Fibroblast of lung (primary cell): ENCODE measurements at regions not wholly inside any gene's neighbourhood (a gene's known extent, or its start where the extent isn't known, plus 50 kb on each side); places are given as distances from the start of the nearest gene placed in this dataset.

Source experiments
- DNase-seq, 2 donors: peaks; one replicate each; pipeline versions ENCODE4 v3.0.0 to v3.0.0-alpha.2; 2010; ENCODE audit warnings: low read depth in 2 of 2
- H2AFZ ChIP-seq: 2 replicates; pipeline ENCODE4 v1.5.1; 2012; ENCODE audit warnings: low read length, control low read depth, inconsistent platforms
- H3K27ac ChIP-seq: 2 replicates; pipeline ENCODE4 v1.5.1; 2011; ENCODE audit warnings: low read length, control low read depth; ENCODE audit not compliant: insufficient read depth
- H3K27me3 ChIP-seq: 2 replicates; pipeline ENCODE4 v1.5.1; 2011; ENCODE audit warnings: mild to moderate bottlenecking, low read length; ENCODE audit not compliant: control insufficient read depth, insufficient read depth
- H3K36me3 ChIP-seq: 2 replicates; pipeline ENCODE4 v1.5.1; 2011; ENCODE audit warnings: low read length; ENCODE audit not compliant: control insufficient read depth, insufficient read depth
- H3K4me1 ChIP-seq: 2 replicates; pipeline ENCODE4 v1.5.1; 2011; ENCODE audit warnings: low read length; ENCODE audit not compliant: control insufficient read depth, insufficient read depth; ENCODE audit errors: extremely low read depth
- H3K4me2 ChIP-seq: 2 replicates; pipeline ENCODE4 v1.5.1; 2011; ENCODE audit warnings: low read length, control low read depth; ENCODE audit not compliant: insufficient read depth; ENCODE audit errors: extremely low read depth
- H3K4me3 ChIP-seq, 4 experiments: fragments of 200-600 bp in 1 of 4; sonication (generic) in 1 of 4; replicated peaks in 1 of 4; 2 replicates each; pipeline ENCODE4 v1.5.1; 2011 to 2016; ENCODE audit warnings: low read length in 4 of 4, low read depth in 3 of 4, mild to moderate bottlenecking in 3 of 4, control low read depth in 2 of 4, inconsistent platforms in 1 of 4, mixed read lengths in 1 of 4; ENCODE audit not compliant: insufficient read depth in 1 of 4; ENCODE audit errors: control extremely low read depth in 1 of 4
- H3K79me2 ChIP-seq: 2 replicates; pipeline ENCODE4 v1.5.1; 2012; ENCODE audit warnings: mild to moderate bottlenecking, low read length, inconsistent platforms; ENCODE audit not compliant: control insufficient read depth, insufficient read depth
- H3K9ac ChIP-seq: 2 replicates; pipeline ENCODE4 v1.5.1; 2011; ENCODE audit warnings: mild to moderate bottlenecking, low read length, control low read depth; ENCODE audit not compliant: insufficient read depth
- H3K9me3 ChIP-seq: 2 replicates; pipeline ENCODE4 v1.5.1; 2012; ENCODE audit warnings: low read depth, low read length; ENCODE audit not compliant: control insufficient read depth, insufficient read depth
- H4K20me1 ChIP-seq: 2 replicates; pipeline ENCODE4 v1.5.1; 2011; ENCODE audit warnings: low read length; ENCODE audit not compliant: control insufficient read depth, insufficient read depth; ENCODE audit errors: extremely low read depth
- EZH2 ChIP-seq: IDR thresholded peaks from 2 replicates; pipeline ENCODE4 v1.5.1; 2012; ENCODE audit warnings: low read length, control low read depth, mild to moderate bottlenecking; ENCODE audit errors: missing control alignments
- TF ChIP-seq, protein P1 (sequence below), 2 donors: IDR thresholded peaks in 1 of 2; conservative IDR thresholded peaks in 1 of 2; 1 replicate in 1 of 2; 2 replicates in 1 of 2; pipeline ENCODE4 v1.5.1; 2011 to 2012; ENCODE audit warnings: low read length in 2 of 2, control low read depth in 1 of 2, inconsistent platforms in 1 of 2, low read depth in 1 of 2, mild to moderate bottlenecking in 1 of 2

- H3K79me2 ChIP-seq = no peaks in the 10 kb centered on the region
- peak overlapping the region; percentile 17 for H3K4me2 ChIP-seq
- H2AFZ ChIP-seq = no peak overlapping the region
- no peaks in the 10 kb centered on the region for H3K36me3 ChIP-seq
- H3K4me3 ChIP-seq = peak overlapping the region in 1 of 4 experiments; percentile 55
- no peak overlapping the region for H3K9ac ChIP-seq
- peaks cover 2% of the 10 kb centered on the region for H3K4me1 ChIP-seq
- H3K27me3 ChIP-seq = no peaks in the 10 kb centered on the region
- TF ChIP-seq EZH2 = no peak
- TF ChIP-seq, protein P1, sequence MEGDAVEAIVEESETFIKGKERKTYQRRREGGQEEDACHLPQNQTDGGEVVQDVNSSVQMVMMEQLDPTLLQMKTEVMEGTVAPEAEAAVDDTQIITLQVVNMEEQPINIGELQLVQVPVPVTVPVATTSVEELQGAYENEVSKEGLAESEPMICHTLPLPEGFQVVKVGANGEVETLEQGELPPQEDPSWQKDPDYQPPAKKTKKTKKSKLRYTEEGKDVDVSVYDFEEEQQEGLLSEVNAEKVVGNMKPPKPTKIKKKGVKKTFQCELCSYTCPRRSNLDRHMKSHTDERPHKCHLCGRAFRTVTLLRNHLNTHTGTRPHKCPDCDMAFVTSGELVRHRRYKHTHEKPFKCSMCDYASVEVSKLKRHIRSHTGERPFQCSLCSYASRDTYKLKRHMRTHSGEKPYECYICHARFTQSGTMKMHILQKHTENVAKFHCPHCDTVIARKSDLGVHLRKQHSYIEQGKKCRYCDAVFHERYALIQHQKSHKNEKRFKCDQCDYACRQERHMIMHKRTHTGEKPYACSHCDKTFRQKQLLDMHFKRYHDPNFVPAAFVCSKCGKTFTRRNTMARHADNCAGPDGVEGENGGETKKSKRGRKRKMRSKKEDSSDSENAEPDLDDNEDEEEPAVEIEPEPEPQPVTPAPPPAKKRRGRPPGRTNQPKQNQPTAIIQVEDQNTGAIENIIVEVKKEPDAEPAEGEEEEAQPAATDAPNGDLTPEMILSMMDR (conservative IDR thresholded peaks at IDR 0.05 in 1 of 2, IDR thresholded peaks at IDR 0.05 in 1 of 2; ENCODE audit: low read depth in 1 of 2, low read length in 2 of 2) = no peak
- H3K27ac ChIP-seq = no peak overlapping the region
- DNase-seq = peak; percentile 48 to 84
- H3K9me3 ChIP-seq = no peaks in the 10 kb centered on the region
- no peaks in the 10 kb centered on the region for H4K20me1 ChIP-seq
Observed at GRCh38 chr3:177443469-177443868, 246.2 kb upstream of the TBL1XR1 start.

- Histone ChIP-seq H3K79me2 (no peaks in the 10 kb centered on the region), H4K20me1 (no peaks in the 10 kb centered on the region), H2AFZ (no peak overlapping the region), H3K27ac (no peak overlapping the region), H3K4me2 (no peak overlapping the region), H3K27me3 (no peaks in the 10 kb centered on the region), H3K9me3 (no peaks in the 10 kb centered on the region), H3K4me1 (peaks cover 2% of the 10 kb centered on the region), H3K4me3 (no peak overlapping the region), H3K9ac (no peak overlapping the region), H3K36me3 (no peaks in the 10 kb centered on the region)
- no peak for DNase-seq
- TF ChIP-seq EZH2 = no peak
- TF ChIP-seq, protein P1 (conservative IDR thresholded peaks at IDR 0.05 in 1 of 2, IDR thresholded peaks at IDR 0.05 in 1 of 2; ENCODE audit: low read depth in 1 of 2, low read length in 2 of 2) = no peak
Observed at GRCh38 chr3:177444696-177445095, 247.4 kb upstream of the TBL1XR1 start.

GRCh38 chr3:177445549-177445948, 248.3 kb upstream of the TBL1XR1 start:
- no peaks in the 10 kb centered on the region for H4K20me1 ChIP-seq
- H3K9ac ChIP-seq = no peak overlapping the region
- no peaks in the 10 kb centered on the region for H3K9me3 ChIP-seq
- H3K4me1 ChIP-seq = no peaks in the 10 kb centered on the region
- no peak for TF ChIP-seq EZH2
- TF ChIP-seq, protein P1 (conservative IDR thresholded peaks at IDR 0.05 in 1 of 2, IDR thresholded peaks at IDR 0.05 in 1 of 2; ENCODE audit: low read depth in 1 of 2, low read length in 2 of 2) = no peak
- H3K4me2 ChIP-seq = no peak overlapping the region
- no peak overlapping the region for H3K27ac ChIP-seq
- no peak overlapping the region for H3K4me3 ChIP-seq
- H3K79me2 ChIP-seq = no peaks in the 10 kb centered on the region
- no peak overlapping the region for H2AFZ ChIP-seq
- no peaks in the 10 kb centered on the region for H3K36me3 ChIP-seq
- no peaks in the 10 kb centered on the region for H3K27me3 ChIP-seq
- DNase-seq = no peak
